PFSK-1 (cell line): ENCODE measurements at regions not wholly inside any gene's neighbourhood (a gene's known extent, or its start where the extent isn't known, plus 50 kb on each side); places are given as distances from the start of the nearest gene placed in this dataset.

Source experiments
- FOXP2 ChIP-seq: optimal IDR thresholded peaks from 2 replicates; pipeline ENCODE3; 2011; ENCODE audit warnings: borderline replicate concordance, control low read depth, inconsistent platforms; ENCODE audit not compliant: insufficient read depth; ENCODE audit errors: extremely low read length, extremely low read depth
- POLR2AphosphoS5 ChIP-seq: IDR thresholded peaks from 2 replicates; pipeline ENCODE4 v1.6.1; 2012; ENCODE audit warnings: low read depth, mild to moderate bottlenecking, control low read depth, low read length, moderate library complexity
- SIN3A ChIP-seq: IDR thresholded peaks from 2 replicates; pipeline ENCODE4 v1.6.1; 2012; ENCODE audit warnings: mild to moderate bottlenecking, low read length, moderate library complexity, borderline replicate concordance; ENCODE audit not compliant: insufficient read depth
- TAF1 ChIP-seq: IDR thresholded peaks from 2 replicates; pipeline ENCODE4 v1.6.1; 2012; ENCODE audit warnings: low read length, control low read depth, borderline replicate concordance; ENCODE audit not compliant: insufficient read depth
- TF ChIP-seq, protein P1 (sequence below), 2 experiments: IDR thresholded peaks; 2 replicates each; pipeline versions ENCODE4 v1.6.1 to v1.8.0; 2011 to 2012; ENCODE audit warnings: low read depth in 2 of 2, low read length in 2 of 2, control low read depth in 1 of 2, inconsistent platforms in 1 of 2, mild to moderate bottlenecking in 1 of 2, moderate library complexity in 1 of 2; ENCODE audit not compliant: insufficient read depth in 1 of 2

DNA sequence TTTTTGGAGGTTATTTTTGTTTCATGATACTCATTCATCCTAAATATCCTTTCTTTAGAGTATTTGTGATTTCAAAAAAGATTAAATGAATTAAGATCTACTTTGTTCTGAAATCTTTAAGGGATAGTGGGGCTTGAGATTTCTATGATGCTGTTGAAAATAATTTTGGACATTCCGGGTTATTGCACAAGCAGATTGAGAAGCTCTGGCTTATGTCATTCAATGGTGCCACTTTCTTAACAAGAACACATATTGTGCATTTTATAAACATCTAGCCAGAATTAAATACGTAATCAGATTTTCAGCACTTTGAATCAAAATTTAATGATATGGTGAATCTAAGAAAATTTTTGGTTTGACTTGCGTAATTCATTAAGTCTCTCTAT, 207.7 kb upstream of the COL3A1 start:
- no peak for TF ChIP-seq FOXP2
- no peak for TF ChIP-seq SIN3A
- TF ChIP-seq, protein P1, sequence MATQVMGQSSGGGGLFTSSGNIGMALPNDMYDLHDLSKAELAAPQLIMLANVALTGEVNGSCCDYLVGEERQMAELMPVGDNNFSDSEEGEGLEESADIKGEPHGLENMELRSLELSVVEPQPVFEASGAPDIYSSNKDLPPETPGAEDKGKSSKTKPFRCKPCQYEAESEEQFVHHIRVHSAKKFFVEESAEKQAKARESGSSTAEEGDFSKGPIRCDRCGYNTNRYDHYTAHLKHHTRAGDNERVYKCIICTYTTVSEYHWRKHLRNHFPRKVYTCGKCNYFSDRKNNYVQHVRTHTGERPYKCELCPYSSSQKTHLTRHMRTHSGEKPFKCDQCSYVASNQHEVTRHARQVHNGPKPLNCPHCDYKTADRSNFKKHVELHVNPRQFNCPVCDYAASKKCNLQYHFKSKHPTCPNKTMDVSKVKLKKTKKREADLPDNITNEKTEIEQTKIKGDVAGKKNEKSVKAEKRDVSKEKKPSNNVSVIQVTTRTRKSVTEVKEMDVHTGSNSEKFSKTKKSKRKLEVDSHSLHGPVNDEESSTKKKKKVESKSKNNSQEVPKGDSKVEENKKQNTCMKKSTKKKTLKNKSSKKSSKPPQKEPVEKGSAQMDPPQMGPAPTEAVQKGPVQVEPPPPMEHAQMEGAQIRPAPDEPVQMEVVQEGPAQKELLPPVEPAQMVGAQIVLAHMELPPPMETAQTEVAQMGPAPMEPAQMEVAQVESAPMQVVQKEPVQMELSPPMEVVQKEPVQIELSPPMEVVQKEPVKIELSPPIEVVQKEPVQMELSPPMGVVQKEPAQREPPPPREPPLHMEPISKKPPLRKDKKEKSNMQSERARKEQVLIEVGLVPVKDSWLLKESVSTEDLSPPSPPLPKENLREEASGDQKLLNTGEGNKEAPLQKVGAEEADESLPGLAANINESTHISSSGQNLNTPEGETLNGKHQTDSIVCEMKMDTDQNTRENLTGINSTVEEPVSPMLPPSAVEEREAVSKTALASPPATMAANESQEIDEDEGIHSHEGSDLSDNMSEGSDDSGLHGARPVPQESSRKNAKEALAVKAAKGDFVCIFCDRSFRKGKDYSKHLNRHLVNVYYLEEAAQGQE (IDR thresholded peaks at IDR 0.05; ENCODE audit: insufficient read depth in 1 of 2, low read depth in 2 of 2, low read length in 2 of 2) = no peak
- no peak for TF ChIP-seq TAF1
- TF ChIP-seq POLR2AphosphoS5 = no peak

DNA sequence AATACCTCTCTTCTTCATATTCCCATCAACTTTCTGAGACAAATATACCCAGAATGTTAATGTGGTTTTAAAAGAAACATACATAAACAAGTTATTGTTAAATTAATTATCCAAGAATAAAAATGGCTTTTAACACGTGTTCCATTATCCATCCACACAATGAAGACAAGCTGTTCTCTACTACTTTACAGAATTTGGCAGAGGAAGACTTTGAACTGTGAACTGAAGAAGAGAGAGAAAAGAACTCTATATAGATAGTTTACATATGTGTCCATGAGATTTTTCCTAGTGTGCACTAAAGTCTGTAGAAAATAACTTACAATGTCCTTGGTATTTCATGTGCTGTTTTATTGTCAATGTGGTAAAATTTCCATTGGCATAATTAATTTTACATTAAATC, 207.0 kb upstream of the COL3A1 start:
- TF ChIP-seq SIN3A (no peak), TAF1 (no peak), POLR2AphosphoS5 (no peak), FOXP2 (no peak)
- TF ChIP-seq, protein P1 (IDR thresholded peaks at IDR 0.05; ENCODE audit: insufficient read depth in 1 of 2, low read depth in 2 of 2, low read length in 2 of 2) = no peak

DNA sequence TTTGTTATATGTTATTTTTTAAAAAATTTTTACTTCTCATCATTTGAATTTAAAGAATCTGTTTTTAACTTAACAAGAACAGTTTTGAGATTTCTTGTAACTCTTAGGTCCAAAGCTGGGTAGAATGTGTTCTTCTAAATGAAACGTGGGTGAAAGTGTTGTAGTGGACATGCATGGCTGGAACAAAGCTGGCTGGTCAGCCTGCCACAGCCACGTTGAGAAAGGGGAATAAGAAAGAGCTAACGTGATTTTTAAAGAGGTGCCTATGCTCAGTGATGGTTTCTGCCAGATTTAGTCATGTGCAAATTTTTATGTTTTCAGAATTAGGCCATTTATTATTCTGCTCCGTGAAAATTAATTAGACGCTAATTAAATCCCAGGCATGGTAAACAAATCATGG, 203.9 kb upstream of the COL3A1 start:
- TF ChIP-seq POLR2AphosphoS5 = no peak

DNA sequence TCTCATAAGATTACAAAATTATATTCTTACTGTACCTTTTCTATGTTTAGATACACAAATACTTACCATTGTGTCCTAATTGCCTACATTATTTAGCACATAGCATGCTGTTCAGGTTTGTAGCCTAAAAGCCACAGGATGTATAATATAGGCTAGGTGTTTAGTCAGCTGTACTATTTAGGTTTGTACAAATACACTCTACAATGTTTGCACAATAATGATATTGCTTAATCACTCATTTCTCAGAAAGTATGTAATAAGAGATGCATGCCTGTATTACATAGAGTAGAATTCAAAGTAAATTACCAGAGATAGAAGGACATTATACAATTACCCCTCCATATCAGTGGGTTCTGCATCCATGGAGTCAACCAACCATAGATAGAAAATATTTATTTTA, 201.1 kb upstream of the COL3A1 start:
- TF ChIP-seq POLR2AphosphoS5 = no peak
- no peak for TF ChIP-seq SIN3A
- TF ChIP-seq TAF1 = no peak

DNA sequence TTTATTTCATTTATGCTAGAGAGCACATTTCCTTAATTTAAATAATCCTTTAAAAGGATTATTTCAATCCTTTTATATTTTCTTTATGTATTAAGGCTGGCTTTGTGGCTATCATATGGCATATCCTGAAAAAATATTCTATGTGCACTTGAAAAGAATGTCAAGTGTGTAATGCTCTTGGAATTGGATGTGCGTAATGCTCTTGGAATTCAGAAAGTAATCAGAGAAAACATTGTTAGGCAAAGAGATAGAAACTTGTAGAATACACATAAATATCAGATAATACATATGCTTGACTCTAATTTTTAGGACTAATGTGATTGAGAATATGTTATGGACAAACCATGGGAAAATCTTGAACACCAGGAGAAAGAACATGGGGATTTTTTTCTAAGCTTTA, 197.5 kb upstream of the COL3A1 start:
- TF ChIP-seq, protein P1 (IDR thresholded peaks at IDR 0.05; ENCODE audit: insufficient read depth in 1 of 2, low read depth in 2 of 2, low read length in 2 of 2) = no peak
- TF ChIP-seq TAF1 = no peak
- no peak for TF ChIP-seq FOXP2
- no peak for TF ChIP-seq POLR2AphosphoS5
- TF ChIP-seq SIN3A = no peak

DNA sequence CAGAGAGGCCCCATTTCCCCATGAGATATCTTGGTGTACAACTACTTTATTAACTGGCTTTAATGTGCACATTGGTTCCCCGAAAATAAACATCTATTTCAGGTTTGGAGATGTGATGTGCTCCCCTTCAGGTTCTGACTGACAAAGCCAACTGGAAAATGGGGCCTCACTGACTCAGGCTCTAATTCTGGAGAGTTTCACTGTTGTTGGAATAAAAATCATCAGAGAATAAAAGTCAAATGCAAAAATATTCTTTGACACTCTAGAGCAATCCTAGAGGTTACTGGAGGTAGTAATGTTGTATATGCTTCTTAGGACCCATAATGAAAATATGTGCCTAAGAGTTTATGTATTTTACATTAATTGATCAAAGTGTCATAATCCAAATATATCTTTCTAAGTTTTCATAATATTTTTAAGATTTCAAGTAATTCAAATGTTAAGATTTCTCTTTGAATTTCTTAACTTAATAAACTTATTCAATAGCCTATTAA, 189.9 kb upstream of the COL3A1 start:
- TF ChIP-seq FOXP2 = no peak
- TF ChIP-seq SIN3A = no peak
- TF ChIP-seq TAF1 = no peak
- TF ChIP-seq, protein P1 (IDR thresholded peaks at IDR 0.05; ENCODE audit: insufficient read depth in 1 of 2, low read depth in 2 of 2, low read length in 2 of 2) = no peak
- TF ChIP-seq POLR2AphosphoS5 = no peak
